DOHH2 (cell line): ENCODE measurements at regions not wholly inside any gene's neighbourhood (a gene's known extent, or its start where the extent isn't known, plus 50 kb on each side); places are given as distances from the start of the nearest gene placed in this dataset.

Experiments used
- EZH2phosphoT487 ChIP-seq: fragments of 200-600 bp; sonication (generic); IDR thresholded peaks from 2 replicates; pipeline ENCODE4 v1.6.1; 2017; ENCODE audit warnings: borderline replicate concordance, mild to moderate bottlenecking, antibody characterized with exemption, low read length, moderate library complexity, mixed read lengths
- TF ChIP-seq, protein P1 (sequence below): fragments of 200-600 bp; sonication (generic); IDR thresholded peaks from one replicate; pipeline ENCODE4 v1.5.1; 2014; ENCODE audit warnings: antibody characterized with exemption, mild to moderate bottlenecking, low read depth, low read length; ENCODE audit not compliant: poor library complexity, severe bottlenecking

DNA sequence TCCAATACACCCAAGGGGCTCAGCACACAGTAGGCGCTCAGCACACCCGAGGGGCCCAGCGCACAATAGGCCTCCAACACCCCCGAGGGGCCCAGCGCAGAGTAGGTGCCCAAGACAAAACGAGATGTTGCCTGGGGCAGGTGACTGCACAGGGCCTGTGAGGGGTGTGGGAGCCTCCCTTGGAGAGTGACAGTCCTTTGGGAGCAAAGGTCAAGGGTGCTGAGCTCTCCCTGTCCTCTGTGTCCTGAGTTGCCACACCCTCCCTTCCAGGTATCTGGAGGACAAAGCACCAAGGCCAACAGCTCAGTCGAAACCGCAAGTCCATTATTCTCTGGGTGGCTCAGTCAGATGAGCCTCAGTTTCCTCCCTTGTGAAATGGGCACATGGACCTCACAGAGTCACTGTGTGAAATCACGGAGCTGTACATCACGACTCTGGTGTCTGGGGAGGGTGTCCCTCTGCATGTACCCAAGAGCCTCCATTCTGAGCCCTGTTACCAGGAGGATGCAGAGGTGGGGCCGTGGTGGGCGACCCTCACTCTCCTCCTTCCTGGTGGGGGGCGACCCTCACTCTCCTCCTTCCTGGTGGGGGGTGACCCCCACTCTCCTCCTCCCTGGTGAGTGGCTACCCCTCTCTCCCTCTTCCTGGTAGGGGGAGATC lies 81.3 kb downstream of the FOXL3 start:
- TF ChIP-seq, protein P1, sequence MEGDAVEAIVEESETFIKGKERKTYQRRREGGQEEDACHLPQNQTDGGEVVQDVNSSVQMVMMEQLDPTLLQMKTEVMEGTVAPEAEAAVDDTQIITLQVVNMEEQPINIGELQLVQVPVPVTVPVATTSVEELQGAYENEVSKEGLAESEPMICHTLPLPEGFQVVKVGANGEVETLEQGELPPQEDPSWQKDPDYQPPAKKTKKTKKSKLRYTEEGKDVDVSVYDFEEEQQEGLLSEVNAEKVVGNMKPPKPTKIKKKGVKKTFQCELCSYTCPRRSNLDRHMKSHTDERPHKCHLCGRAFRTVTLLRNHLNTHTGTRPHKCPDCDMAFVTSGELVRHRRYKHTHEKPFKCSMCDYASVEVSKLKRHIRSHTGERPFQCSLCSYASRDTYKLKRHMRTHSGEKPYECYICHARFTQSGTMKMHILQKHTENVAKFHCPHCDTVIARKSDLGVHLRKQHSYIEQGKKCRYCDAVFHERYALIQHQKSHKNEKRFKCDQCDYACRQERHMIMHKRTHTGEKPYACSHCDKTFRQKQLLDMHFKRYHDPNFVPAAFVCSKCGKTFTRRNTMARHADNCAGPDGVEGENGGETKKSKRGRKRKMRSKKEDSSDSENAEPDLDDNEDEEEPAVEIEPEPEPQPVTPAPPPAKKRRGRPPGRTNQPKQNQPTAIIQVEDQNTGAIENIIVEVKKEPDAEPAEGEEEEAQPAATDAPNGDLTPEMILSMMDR = no peak
- TF ChIP-seq EZH2phosphoT487 = no peak
